Activated T-cell treated with anti-CD3 and anti-CD28 coated beads, Interleukin-2, amount 50 U/mL, for 4 hours (primary cell): ENCODE measurements at regions not wholly inside any gene's neighbourhood (a gene's known extent, or its start where the extent isn't known, plus 50 kb on each side); places are given as distances from the start of the nearest gene placed in this dataset.
"Not testable (repeated sequence)": the region's sequence is repeated elsewhere in the genome, so short reads cannot be mapped to it uniquely, and the experiment has no call there.

Experiments
- ATAC-seq, 2 donors: fragments of 200-7000 bp; cut with Tn5 transposase; one replicate each; pipeline ENCODE4 v1.10.0; 2021
- DNase-seq: peaks from one replicate; pipeline ENCODE4 v3.0.0-alpha.2; 2020
- H3K27me3 Mint-ChIP-seq: one replicate; pipeline ENCODE4 v1.8.0; 2021; ENCODE audit warnings: low read depth, mixed read lengths
- H3K36me3 Mint-ChIP-seq: one replicate; pipeline ENCODE4 v1.8.0; 2022; ENCODE audit warnings: mixed read lengths; ENCODE audit not compliant: insufficient read depth
- H3K4me1 Mint-ChIP-seq: one replicate; pipeline ENCODE4 v1.8.0; 2021; ENCODE audit warnings: low read depth, mixed read lengths
- H3K4me3 Mint-ChIP-seq: one replicate; pipeline ENCODE4 v1.8.0; 2021; ENCODE audit warnings: mild to moderate bottlenecking, moderate library complexity, mixed read lengths
- H3K9me3 Mint-ChIP-seq: one replicate; pipeline ENCODE4 v1.8.0; 2021; ENCODE audit warnings: mixed read lengths

DNA sequence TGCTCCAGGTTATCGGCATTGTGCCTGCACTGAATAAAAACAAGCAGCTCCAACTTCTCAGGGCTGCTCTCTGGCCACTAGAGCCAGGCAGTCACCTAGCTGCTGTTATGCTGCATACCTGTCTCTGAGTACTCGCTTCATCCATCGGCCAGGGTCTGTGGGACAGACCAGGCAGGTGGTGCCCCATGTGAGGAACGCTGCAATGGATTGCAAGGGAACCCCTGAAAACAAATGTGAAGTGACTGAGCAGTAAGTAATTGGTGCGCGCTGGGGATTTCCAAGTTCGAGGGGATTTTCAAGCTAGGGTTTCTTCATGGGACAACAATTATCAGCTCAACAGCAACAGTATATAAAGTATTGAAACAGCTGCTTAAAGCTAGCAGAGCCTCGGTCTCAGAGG lies 965.3 kb downstream of the AACS start:
- H3K27me3 Mint-ChIP-seq, result no peaks in the 10 kb centered on the region
- no peak overlapping the region for H3K4me3 Mint-ChIP-seq
- H3K9me3 Mint-ChIP-seq, result no peaks in the 10 kb centered on the region
- H3K36me3 Mint-ChIP-seq, result no peaks in the 10 kb centered on the region
- H3K4me1 Mint-ChIP-seq, result no peaks in the 10 kb centered on the region
- DNase-seq (no peak), ATAC-seq (no peak)

DNA sequence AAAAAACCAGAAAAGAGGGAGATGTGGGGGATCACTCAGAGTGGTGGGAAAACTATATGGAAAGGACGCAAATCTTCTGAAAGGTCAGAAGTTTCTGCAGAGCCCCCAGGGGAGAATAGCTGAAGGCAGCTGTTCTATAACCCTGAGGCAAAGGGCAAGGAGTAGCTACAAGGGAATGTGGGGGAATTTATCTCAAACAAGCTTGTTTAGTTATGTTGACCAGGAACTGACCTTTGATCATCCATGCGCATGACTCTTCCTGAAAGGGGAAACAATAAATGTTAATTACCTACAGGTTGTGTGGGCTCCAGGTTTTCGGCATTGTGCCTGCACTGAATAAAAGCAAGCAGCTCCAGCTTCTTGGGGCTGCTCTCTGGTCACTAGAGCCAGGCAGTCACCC lies 968.5 kb downstream of the AACS start:
- H3K4me3 Mint-ChIP-seq, result no peak overlapping the region
- peaks cover 6% of the 10 kb centered on the region for H3K9me3 Mint-ChIP-seq
- no peaks in the 10 kb centered on the region for H3K36me3 Mint-ChIP-seq
- ATAC-seq, result no peak
- H3K27me3 Mint-ChIP-seq, result no peaks in the 10 kb centered on the region
- DNase-seq, result no peak
- no peaks in the 10 kb centered on the region for H3K4me1 Mint-ChIP-seq

DNA sequence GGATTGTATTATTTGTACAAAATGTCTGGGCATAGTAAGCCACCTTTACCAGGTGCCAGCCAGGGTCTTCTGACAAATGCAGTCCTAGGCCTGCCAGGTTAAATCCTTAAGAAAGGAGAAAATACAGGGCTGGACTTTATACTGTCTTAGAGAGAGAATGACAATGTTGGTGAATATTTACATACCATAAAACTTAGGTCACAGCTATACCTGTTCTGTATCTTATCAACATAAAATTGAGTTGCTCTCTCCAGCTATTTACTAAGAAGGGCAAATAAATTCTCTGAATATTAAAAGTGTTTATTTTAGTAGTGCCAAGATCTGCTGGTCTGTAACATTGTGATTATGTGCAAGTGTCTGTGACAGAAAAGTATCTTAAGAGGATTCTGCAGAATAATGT lies 971.1 kb downstream of the AACS start:
- no peak for DNase-seq
- Mint-ChIP-seq H3K4me3 (no peak overlapping the region), H3K36me3 (no peaks in the 10 kb centered on the region), H3K4me1 (no peaks in the 10 kb centered on the region), H3K27me3 (no peaks in the 10 kb centered on the region), H3K9me3 (peaks cover 6% of the 10 kb centered on the region)
- no peak for ATAC-seq

DNA sequence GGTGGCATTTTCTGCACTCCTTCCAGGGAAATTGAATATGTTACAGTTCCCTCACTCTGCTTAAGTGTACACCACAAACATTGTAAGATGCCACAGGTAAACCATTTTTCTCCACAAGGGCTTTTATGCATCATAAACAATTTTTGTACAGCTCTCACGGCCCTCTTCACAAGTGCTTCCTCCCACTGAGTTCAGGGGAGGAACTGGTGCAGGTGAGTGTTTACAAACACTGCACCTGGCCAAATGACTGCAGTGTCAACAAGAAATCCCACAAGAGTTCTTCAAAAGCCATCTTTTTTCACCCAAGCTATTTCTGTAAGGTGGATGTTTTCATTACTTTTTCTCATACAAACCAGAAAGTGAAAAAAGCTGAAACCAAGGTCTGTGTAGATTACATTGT lies 973.2 kb downstream of the AACS start:
- Mint-ChIP-seq H3K27me3 (no peaks in the 10 kb centered on the region), H3K4me3 (no peak overlapping the region), H3K36me3 (no peaks in the 10 kb centered on the region), H3K4me1 (no peaks in the 10 kb centered on the region), H3K9me3 (peaks cover 6% of the 10 kb centered on the region)
- DNase-seq (no peak), ATAC-seq (no peak)

DNA sequence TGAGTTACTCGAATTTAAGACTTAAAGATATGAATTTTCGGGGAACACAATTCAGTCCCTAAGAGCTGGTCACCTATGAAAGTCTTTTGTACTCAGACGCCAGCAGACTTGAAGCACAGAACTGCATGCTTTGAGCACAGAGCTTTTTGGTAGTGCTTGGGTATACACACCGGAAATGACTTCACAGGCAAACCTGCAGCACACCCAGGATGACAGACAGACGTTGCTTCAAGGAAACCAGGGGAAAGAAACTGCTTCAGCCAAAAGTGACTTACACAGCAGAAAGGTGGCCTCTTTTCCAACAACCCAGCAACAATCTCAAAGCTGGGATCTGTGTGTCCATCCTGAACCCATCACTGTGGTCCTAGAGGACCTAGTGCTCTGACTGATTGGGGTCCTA lies 975.1 kb downstream of the AACS start:
- Mint-ChIP-seq H3K4me3 (no peak overlapping the region), H3K4me1 (no peaks in the 10 kb centered on the region), H3K36me3 (no peaks in the 10 kb centered on the region), H3K27me3 (no peaks in the 10 kb centered on the region), H3K9me3 (peaks cover 10% of the 10 kb centered on the region)
- DNase-seq, result no peak
- no peak for ATAC-seq

DNA sequence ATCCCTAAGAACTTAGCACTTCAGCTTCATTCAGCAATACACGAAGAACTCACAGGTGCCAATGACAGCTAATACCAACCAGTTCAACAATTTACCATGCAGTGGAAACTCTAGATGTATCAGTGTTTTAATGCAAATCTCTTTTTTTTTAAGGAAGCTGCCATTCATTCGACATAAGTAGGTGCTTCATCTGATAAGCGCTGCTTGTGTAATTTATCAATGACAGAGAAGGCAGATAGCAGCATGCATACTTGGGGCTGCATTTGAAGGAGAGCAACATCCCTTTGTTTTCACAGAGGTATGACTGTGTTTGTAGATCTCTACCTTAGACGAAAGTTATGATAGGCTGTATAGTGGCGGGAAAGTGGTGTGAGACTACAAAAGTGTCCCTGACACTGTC lies 977.1 kb downstream of the AACS start:
- Mint-ChIP-seq H3K27me3 (no peaks in the 10 kb centered on the region), H3K4me1 (no peaks in the 10 kb centered on the region), H3K4me3 (no peak overlapping the region), H3K36me3 (no peaks in the 10 kb centered on the region), H3K9me3 (peaks cover 15% of the 10 kb centered on the region)
- ATAC-seq (no peak), DNase-seq (no peak)

DNA sequence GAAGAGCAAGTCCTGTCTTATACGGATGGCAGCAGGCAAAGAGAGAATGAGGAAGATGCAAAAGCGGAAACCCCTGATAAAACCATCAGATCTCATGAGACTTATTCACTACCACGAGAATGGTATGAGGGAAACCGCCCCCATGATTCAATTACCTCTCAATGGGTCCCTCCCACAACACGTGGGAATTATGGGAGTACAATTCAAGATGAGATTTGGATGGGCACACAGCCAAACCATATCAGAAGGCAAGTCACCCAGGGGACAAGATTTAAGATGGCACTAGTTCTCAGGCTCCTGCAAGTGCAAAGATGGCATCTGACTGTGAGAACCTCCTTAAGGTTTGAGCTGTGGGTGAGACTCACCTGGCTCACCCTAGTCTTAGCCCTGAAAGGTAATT lies 984.3 kb downstream of the AACS start:
- not testable (repeated sequence) for H3K4me3 Mint-ChIP-seq, H3K4me1 Mint-ChIP-seq, ATAC-seq, H3K27me3 Mint-ChIP-seq, H3K36me3 Mint-ChIP-seq, DNase-seq, H3K9me3 Mint-ChIP-seq

DNA sequence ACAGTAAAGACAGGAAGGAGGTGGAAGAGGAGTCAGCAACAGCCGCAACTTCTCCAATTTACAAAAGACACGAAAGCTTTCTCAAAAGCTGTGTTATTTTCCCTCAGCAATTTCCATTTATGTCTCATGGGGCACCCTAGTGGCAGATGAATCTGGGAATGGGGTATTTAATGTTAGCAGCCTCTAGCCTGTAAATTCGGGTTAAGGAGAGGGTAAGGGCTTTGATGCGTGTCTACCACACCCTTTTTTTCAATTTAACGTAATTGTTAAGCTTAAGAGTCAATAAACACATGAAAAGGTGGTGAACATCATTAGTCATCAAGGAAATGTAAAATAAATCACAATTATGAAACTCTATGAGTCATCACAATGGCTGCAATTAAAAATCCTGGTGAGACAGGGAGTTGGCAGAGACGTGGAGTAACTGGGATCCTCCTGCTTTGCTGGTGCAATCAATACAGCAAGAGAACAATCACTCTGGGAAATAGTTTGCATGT lies 986.4 kb downstream of the AACS start:
- no peaks in the 10 kb centered on the region for H3K36me3 Mint-ChIP-seq
- no peaks in the 10 kb centered on the region for H3K27me3 Mint-ChIP-seq
- no peaks in the 10 kb centered on the region for H3K4me1 Mint-ChIP-seq
- ATAC-seq (no peak), DNase-seq (no peak)
- H3K9me3 Mint-ChIP-seq, result peaks cover 4% of the 10 kb centered on the region
- no peak overlapping the region for H3K4me3 Mint-ChIP-seq

DNA sequence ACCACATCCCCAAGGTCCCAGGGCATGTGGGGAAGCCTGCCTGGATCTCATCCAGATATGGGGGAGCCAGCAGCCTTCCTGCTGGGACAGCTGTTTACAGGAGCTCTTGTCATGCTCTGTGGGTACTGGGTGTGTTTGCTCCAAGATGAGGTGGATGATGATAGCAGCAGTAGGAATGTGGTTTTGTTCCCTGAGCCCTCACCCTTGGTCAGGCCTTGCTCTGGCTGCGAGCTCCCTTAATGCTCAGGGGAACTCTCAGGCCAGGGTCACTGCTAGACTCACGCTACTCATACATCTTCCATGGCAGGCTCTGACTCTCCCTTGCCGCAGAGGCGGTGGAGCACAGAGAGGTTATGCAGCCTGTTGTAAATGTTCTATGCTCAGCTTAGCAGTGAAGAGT lies 990.3 kb downstream of the AACS start:
- no peaks in the 10 kb centered on the region for H3K9me3 Mint-ChIP-seq

DNA sequence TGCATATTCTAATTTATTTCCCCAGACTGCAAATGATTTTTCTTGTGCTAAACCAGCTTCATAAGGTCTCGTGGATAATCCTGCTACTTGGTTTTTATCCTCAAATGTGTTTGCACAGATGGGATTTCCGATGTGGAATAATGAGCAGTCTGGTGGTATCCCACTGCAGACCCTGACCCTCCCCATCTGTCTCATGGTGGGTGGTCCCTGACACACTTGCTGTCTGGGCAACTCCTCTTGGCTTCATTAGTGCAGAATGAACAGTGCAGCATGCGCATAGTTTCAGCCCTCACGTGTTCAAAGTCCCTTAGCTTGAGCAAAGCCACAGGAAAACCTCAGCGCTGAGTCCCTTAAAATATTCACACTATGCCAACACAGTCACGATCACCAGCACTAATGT lies 996.5 kb downstream of the AACS start:
- DNase-seq, result no peak
- no peaks in the 10 kb centered on the region for H3K4me1 Mint-ChIP-seq
- no peak for ATAC-seq
- no peaks in the 10 kb centered on the region for H3K36me3 Mint-ChIP-seq
- no peaks in the 10 kb centered on the region for H3K27me3 Mint-ChIP-seq
- peaks cover 5% of the 10 kb centered on the region for H3K9me3 Mint-ChIP-seq
- no peak overlapping the region for H3K4me3 Mint-ChIP-seq

More for the DNA sequence above, 990.3 kb downstream of the AACS start:
- DNase-seq (no peak), ATAC-seq (no peak)
- Mint-ChIP-seq H3K4me1 (no peaks in the 10 kb centered on the region), H3K36me3 (no peaks in the 10 kb centered on the region), H3K27me3 (no peaks in the 10 kb centered on the region), H3K4me3 (no peak overlapping the region)

DNA sequence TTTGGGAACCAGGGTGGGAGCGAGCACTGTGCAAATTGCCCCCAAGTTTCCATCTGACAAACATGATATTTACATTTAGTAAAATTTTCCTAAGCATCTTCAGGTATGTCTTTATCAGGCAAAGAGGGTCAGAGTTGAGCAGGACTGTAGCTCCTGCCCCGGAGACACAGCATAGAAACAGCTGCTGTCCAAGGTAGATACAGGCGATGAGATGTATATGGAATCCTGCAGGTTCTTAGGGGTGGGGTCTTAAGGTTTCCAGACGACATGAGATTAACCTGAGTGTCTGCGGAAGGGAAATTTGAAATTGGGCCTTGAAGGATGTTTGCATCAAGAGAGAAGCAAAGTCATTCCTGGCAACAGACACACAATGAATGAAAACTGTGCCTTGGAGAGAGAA lies 998.8 kb downstream of the AACS start:
- no peaks in the 10 kb centered on the region for H3K4me1 Mint-ChIP-seq
- no peak overlapping the region for H3K4me3 Mint-ChIP-seq
- peaks cover 5% of the 10 kb centered on the region for H3K9me3 Mint-ChIP-seq
- ATAC-seq (no peak), DNase-seq (no peak)
- no peaks in the 10 kb centered on the region for H3K27me3 Mint-ChIP-seq
- no peaks in the 10 kb centered on the region for H3K36me3 Mint-ChIP-seq

DNA sequence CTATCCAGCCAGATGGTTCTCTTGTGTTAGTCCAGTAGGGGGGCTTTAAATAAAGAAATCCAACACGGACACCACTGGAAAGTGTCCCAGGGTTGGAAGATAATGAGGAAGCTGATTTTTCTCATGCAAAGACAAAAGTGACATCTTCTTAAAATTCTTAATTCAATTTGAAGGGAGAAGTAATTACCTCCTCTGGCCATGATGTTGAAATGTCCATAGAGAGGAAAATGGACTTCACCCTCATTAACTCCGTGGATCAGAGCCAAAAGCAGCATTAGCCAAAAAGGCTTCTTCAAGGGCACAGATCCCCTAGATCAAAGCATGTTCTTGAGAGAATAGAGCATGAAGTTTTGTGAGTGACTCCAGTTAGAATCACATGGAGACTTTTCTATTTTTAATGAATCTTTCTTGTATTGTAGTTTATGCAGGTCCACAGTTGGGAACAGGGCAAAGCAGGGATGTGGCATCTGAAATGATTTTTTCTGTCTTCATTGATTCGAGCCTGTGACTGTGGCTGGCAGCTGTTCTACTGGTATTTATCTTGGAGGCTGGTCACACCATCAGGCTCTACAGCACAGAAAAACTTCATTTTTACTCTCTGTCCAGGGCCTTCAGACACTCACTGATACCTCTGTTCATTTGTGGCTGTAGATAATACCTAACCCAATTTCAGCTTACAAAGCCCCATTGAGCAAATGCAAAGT lies 1002.5 kb downstream of the AACS start:
- no peaks in the 10 kb centered on the region for H3K36me3 Mint-ChIP-seq
- H3K4me3 Mint-ChIP-seq, result no peak overlapping the region
- DNase-seq (no peak), ATAC-seq (no peak)
- peaks cover 9% of the 10 kb centered on the region for H3K9me3 Mint-ChIP-seq
- no peaks in the 10 kb centered on the region for H3K27me3 Mint-ChIP-seq
- H3K4me1 Mint-ChIP-seq, result no peaks in the 10 kb centered on the region

DNA sequence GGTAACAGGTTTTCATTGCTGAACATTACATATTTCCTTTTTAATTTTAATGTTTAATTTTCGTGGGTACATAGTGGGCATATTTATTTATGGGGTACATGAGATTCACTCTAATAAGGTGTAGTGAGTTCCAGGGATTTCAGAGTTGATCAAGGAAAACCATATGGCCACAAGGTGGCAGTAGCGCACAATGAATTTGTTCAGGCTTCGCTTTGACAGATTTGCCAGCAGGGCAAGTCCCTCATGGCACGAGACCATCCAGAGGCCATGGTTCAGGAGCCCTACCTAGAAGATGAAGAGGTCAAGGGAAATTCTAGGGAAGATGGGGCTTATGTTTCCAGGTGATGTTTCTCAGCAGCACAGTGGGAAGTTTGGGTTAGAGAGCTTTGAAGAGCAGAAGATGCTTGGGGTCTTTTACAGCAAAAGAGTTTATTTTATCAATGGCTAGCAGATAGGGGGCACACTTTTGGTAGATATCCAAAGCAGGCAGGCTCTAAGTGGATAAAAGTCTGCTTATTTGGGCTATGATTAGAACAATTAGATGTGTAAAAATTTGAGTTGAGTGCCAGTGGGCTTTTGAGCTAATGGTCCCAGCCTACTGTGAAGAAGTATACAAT lies 1004.4 kb downstream of the AACS start:
- ATAC-seq, result no peak
- no peaks in the 10 kb centered on the region for H3K36me3 Mint-ChIP-seq
- peaks cover 11% of the 10 kb centered on the region for H3K9me3 Mint-ChIP-seq
- no peaks in the 10 kb centered on the region for H3K4me1 Mint-ChIP-seq
- H3K4me3 Mint-ChIP-seq, result no peak overlapping the region
- no peaks in the 10 kb centered on the region for H3K27me3 Mint-ChIP-seq
- DNase-seq, result no peak

DNA sequence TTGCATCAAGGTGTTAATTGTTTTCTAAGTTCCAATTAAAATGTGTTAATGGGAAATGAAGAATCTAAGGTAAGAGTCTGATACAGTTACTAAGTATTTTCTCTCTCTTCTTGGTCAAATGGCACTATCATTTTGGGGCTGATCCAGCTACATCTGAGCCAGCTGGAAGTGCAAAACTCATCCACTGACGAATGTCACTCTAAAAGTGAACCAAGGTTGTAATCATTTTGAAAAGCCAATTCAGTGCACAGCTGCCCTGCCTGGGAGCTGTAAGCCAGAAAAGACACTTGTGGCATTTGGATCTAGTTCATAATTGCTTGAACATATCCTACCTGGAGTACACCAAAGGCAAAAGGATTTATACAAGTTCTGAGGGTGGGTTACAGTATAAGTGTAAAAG lies 1011.3 kb downstream of the AACS start:
- Mint-ChIP-seq H3K27me3 (peaks cover 1% of the 10 kb centered on the region), H3K4me3 (no peak overlapping the region), H3K9me3 (peaks cover 10% of the 10 kb centered on the region), H3K4me1 (no peaks in the 10 kb centered on the region), H3K36me3 (no peaks in the 10 kb centered on the region)
- DNase-seq, result no peak
- ATAC-seq, result no peak

DNA sequence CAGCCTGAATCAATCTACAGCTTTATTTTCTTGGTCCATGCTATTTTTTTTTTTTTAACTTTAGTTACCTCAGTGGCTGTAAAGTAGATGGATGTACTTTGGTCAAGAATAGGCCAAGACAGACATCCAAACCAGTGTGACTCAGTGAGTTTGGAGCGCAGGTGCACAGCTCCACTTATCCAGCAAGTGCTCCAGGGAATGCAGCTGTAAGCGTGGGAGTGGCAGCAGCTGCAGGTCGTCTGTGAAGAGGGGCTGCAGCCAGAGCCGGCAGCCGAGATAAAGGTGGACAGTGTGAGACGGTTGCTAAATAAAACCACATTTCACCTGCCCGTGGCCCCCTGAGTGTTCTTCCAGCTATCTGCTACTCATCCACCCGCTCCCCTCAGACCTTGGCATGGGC lies 1018.7 kb downstream of the AACS start:
- Mint-ChIP-seq H3K4me1 (no peaks in the 10 kb centered on the region), H3K27me3 (no peaks in the 10 kb centered on the region), H3K36me3 (no peaks in the 10 kb centered on the region), H3K9me3 (peaks cover 7% of the 10 kb centered on the region), H3K4me3 (no peak overlapping the region)
- ATAC-seq, result no peak
- no peak for DNase-seq
